HG03039 (cell line): ENCODE measurements at regions not wholly inside any gene's neighbourhood (a gene's known extent, or its start where the extent isn't known, plus 50 kb on each side); places are given as distances from the start of the nearest gene placed in this dataset.
"Not testable (repeated sequence)": the region's sequence is repeated elsewhere in the genome, so short reads cannot be mapped to it uniquely, and the experiment has no call there.

Experiments
- ATAC-seq: cut with Tn5 transposase; IDR thresholded peaks from one replicate; pipeline ENCODE4 v1.9.1; 2021; ENCODE audit warnings: mild to moderate bottlenecking, moderate library complexity; ENCODE audit not compliant: unreplicated experiment

- ATAC-seq: not testable (repeated sequence)
Measured at GRCh38 chr1:168457296-168457695, 86.5 kb downstream of the XCL2 start.

DNA sequence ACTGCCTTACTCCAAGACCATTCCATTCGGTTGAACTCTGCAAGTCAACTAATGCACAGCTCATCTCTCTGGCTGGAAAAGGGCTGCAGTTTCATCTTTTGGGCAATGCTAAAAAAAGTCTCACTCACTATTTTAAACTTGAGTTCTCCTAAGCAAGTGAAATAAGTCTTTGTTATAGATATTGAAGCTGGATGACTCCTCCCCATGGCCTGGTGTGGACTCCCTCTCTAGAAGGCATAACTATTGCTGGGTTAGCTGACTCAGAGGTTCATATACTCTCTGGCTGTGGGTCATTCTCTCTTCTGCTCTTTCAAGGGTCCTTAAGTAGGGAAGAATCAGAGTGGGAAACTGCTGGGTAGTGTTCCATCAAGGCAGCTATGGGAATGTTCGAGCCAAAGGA, 88.0 kb downstream of the XCL2 start:
- no peak for ATAC-seq

- no peak for ATAC-seq
Measured at GRCh38 chr1:168454211-168454815, 89.5 kb downstream of the XCL2 start.

GRCh38 chr1:168453056-168453455, 90.7 kb downstream of the XCL2 start:
- ATAC-seq: no peak

GRCh38 chr1:168452329-168452728, 91.5 kb downstream of the XCL2 start:
- no peak for ATAC-seq

DNA sequence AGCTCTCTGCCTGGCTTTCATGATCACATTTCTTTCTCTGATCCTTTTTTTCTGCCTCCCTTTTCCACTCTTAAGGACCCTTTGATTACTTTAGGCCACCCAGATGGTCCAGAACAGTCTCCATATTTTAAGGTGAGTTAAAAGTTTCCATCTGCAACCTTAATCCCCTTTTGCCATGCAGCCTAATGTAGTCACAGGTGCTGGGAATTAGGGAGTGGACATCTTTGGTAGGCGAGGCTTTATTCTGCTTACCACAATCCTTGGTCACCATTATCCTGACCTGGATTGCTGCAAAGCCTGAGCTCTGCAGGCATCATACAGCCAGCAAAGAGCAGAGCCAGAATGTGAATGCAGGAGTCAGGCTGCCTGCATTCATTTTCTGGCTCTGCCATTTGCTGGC, 95.9 kb downstream of the XCL2 start:
- no peak for ATAC-seq

GRCh38 chr1:168446081-168446480, 97.7 kb downstream of the XCL2 start:
- ATAC-seq: no peak

GRCh38 chr1:168443899-168444298, 99.9 kb downstream of the XCL2 start:
- no peak for ATAC-seq

DNA sequence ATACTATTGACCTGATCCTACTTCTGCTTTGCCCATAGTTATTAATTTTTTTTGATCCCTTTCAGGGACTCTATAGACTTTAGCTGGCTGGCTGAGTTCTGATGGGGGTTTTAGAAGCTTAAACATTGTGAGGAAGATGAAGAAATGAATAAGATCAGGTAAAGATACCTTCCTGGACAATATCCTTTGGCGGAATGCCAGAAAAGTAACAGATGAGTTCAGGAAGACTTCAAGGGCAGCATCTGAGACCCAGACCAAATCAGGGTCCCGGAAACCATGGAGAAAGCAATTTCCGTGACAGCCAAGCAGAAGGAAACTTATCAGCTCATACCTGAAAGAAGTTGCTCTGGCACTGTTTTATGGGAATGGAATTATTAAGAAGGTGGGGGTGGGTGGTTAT, 100.4 kb downstream of the XCL2 start:
- no peak for ATAC-seq

DNA sequence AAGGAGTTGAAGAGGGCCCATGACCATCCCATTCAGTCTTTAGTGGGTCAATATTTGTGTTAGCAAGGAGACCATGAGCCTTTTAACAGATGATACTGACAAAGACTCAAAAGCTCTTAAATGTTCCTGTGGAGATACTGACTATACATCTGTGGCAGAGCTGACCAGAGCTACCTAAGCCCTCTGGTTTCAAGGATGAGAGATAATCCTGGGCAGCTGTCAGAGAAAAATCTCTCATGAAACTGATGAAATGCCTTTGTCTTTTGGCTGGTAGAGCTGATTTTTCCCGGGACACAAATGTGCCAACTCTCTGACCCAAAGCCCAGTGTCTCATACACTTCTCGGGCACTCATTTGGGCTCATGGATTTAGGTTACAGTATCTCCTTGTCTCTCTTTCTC, 100.9 kb downstream of the XCL2 start:
- no peak for ATAC-seq

- no peak for ATAC-seq
Measured at GRCh38 chr1:168441745-168442144, 102.1 kb downstream of the XCL2 start.

DNA sequence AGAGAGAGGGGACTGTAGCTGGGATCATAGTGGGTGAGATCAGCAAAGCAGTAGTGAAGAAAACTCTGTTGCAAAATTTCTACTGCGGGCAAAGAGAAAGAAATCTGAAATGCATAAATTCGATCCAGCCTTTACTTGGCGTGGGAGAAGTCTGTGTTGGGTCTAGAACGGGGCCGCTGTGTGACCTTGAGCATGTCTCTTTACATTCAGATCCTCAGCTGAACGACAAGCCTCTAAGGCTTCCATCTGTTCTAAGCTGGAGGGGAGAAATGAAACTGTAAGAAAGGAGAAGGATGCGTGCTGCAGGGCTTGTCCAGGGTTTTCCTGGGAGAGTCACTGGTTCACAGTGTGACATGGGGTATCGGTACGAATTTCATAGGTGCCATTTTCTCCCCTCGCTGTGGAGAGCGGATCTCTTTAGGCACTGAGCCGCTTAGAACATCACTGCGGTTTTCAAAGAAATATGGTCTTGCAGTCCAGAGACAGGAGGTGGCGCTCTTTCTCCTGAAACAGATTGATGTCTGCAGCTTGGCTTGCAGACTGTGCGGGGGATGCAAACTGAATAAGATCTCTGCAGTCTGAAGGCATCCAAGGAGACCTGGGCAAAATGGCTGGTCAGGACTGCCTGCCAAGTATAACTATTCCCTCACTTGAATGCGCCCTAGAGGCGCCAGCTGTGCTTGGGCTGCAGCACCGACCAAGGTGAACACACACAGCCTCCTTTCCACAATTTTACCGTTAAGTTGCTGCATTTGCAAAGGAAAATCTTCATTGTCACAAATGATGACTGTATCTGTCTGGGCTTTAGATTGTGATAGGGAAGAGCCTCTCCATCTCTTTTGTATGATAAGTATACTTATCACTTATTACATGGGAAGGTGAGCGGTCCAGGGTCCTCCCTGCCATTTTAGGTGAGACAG, 104.1 kb downstream of the XCL2 start:
- no peak for ATAC-seq

- ATAC-seq: no peak
Measured at GRCh38 chr1:168438626-168439025, 105.2 kb downstream of the XCL2 start.

DNA sequence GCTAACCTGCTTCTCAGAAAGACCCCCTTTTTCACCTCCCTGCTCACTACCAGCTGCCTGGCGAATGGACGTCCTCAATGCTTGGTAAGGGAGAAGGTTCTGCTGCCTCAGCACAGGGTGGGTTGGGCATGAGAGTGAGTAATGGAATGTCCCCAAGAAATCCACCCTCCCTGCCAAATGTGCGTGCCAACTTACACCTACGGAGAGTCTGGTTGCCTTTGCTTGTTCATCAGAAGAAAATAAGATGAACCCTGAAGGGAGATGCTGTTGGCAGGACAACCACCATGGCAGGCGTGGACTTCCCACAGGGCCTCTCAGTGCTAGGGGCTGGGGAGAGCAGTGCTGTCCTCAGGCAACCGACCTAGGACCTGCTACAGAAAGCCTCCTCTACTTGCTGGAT, 106.0 kb downstream of the XCL2 start:
- ATAC-seq: no peak

DNA sequence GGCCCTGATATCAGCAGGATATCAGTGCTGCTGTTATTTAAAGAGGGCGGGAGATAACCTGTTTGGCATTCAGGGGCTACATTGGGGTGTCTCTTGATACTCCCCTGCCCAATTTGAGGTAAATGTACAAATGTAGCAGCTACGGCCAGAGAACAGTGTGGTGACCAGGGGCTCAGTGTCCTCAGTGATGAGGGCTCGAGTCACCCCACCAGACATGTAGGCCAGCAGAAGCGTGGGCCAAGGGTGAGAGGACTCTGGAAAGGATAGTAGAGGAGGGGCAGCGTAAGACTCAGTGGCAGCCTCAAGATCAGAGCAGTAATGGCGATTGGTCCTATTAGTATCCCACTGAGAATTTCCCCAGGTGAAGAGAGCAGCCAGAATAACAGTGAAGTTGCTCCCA, 108.4 kb downstream of the XCL2 start:
- ATAC-seq: no peak

DNA sequence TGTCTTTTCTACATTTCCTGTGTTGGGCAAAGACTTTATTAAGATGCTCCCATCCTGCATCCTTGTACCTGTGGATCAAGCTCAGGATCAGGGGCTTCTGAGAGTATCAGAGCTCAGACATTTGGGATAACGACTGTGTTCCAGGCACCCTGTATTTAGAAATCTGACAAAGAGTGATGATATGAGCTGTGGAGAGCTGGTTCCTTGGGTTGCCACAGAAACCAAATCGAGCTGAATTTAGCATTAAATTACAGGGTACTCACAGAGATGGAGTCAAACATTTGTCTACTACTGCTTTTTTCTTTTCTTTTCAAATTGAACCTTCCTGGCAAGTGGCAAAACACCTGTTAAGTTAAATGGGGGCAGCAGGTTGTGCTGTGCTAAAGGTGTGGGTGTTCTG, 110.6 kb downstream of the XCL2 start:
- ATAC-seq: no peak

DNA sequence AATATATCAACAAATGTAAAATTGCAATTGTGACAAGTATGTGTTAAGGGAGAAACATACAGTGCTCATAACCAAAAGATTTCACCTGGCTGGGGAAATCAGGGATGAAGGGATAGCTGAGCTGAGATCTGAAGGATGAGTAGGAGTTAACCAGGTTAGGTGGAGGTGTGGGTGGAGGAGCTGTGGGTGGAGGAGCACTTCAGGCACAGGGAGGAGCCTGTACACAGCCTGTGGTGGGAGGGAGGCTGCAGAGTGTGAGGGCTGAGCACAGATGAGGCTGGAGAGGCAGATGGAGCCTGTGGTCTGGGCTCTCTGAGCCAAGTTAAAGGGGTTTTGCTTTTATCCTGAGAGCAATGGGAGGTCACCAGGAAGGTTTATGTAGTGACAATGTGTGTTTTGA, 111.9 kb downstream of the XCL2 start:
- no peak for ATAC-seq

- ATAC-seq: no peak
Measured at GRCh38 chr1:168430321-168430720, 113.5 kb downstream of the XCL2 start.

- ATAC-seq: no peak
Measured at GRCh38 chr1:168428063-168428731, 115.6 kb downstream of the XCL2 start.

GRCh38 chr1:168427051-168427450, 116.7 kb downstream of the XCL2 start:
- no peak for ATAC-seq

- ATAC-seq: no peak
Measured at GRCh38 chr1:168424281-168424680, 119.5 kb downstream of the XCL2 start.
